GM19328 (cell line): ENCODE measurements at regions not wholly inside any gene's neighbourhood (a gene's known extent, or its start where the extent isn't known, plus 50 kb on each side); places are given as distances from the start of the nearest gene placed in this dataset.
"Not testable (repeated sequence)": the region's sequence is repeated elsewhere in the genome, so short reads cannot be mapped to it uniquely, and the experiment has no call there.

Source experiments
- ATAC-seq: cut with Tn5 transposase; IDR thresholded peaks from one replicate; pipeline ENCODE4 v1.9.1; 2021; ENCODE audit warnings: mild to moderate bottlenecking, moderate library complexity; ENCODE audit not compliant: unreplicated experiment

DNA sequence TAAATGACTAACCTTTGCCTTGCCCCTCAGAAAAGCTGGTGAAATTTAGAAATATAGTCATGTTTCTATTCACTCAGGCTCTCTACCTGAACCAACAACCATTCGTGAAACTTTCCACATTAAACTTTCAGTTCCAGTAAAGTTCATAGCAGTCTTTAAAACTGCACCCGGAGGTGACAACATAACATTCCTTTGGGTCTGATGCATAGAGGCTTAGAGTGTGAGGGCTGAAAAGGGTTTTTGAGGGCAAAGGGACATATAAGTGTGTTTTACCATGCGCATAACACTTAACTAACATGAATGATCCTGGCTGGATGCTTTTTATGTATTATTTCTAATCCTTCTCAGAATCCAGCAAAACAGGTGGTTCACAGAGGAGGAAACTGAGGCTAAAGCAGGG lies 471.7 kb upstream of the MCTP2 start:
- no peak for ATAC-seq

DNA sequence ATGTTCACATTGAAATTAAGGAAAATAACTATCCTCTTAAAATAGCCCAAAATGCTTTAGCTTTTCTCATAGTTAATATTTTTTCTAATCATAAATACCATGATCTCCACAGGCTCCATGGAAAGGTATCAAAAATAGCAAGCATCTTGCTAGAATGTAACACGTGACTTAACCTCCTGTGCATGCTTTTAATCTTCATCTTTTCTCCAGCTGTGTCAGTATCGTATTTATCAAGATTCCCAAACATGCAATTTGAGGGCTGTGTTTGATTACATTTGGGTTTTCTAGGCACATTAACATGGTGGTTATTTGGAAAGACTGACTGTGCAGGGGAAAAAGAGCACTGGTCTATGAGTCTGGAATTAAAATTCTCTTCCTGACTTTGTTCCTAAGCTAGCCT lies 472.5 kb upstream of the MCTP2 start:
- ATAC-seq: no peak

DNA sequence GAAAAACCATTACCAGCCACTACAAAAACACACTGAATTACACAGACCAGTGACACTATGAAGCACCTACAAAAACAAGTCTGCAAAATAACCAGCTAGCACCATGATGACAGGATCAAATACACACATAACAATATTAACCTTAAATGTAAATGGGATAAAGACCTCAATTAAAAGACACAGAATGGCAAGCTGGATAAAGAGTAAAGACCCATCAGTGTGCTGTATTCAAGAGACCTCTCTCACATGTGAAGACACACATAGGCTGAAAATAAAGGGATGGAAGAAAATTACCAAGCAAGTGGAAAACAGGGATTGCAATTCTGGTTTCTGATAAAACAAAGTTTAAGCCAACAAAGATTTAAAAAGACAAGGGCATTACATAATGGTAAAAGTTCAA lies 482.7 kb upstream of the MCTP2 start:
- no peak for ATAC-seq

DNA sequence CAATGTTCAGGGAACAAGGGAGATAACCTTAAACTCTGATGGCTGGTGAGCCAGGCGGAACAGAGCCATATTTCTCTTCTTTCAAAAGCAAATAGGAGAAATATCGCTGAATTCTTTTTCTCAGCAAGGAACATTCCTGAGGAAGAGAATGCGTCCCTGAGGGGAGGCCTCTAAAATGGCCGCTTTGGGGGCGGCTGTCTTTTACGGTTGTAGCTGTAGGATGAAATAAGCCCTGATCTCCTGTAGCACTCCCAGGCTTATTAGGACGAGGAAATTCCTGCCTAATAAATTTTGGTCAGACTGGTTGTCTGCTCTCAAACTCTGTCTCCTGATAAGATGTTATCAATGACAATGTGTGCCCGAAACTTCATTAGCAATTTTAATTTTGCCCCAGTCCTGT lies 496.4 kb upstream of the MCTP2 start:
- ATAC-seq: not testable (repeated sequence)

DNA sequence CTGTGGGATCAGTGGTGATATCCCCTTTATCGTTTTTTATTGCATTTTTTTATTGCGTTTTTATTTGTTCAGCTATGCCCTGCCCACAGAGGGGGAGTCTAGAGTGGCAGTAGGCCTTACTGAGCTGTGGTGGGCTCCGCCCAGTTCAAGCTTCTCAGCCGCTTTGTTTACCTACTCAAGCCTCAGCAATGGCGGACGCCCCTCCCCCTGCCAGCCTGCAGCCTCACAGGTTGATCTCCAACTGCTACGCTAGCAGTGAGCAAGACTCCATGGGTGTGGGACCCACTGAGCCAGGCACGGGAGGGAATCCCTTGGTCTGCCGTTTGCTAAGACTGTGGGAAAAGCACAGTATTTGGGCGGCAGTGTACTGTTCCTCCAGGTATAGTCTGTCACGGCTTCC lies 500.6 kb upstream of the MCTP2 start:
- no peak for ATAC-seq

DNA sequence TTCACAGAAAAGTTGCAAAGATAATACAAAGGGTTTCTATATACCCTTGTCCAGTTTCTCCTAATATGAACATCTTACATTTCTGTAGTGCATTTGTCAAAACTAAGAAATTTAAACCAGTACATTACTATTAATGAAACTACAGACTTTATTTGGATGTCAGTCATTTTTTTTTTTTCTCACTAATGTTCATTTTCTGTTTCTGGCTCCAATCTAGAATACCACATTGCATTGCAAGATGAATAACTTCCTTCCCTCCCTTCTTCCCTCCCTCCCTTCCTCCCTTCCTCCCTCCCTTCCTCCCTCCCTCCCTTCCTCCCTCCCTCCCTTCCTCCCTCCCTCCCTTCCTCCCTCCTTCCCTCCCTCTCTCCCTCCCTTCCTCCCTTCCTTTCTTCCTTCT lies 509.2 kb upstream of the MCTP2 start:
- ATAC-seq: no peak

DNA sequence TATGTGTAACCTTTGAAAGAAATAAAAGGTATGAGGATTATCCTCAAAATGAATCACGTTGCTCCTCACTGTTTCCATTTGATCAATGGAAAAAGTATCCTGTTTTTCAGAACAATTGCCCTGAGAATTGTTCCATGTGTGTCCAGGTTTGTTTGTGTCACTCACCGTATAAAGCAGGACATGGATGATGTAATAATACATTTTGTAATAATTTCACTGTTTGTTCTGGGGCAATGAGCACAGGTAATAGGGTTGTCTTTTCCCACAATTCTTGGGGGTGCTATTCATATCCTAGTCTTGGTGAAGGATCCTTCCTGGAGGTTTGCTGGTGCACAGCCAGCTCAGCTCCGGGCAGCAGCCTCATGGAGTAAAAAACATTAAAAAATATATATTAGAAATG lies 510.8 kb upstream of the MCTP2 start:
- no peak for ATAC-seq

DNA sequence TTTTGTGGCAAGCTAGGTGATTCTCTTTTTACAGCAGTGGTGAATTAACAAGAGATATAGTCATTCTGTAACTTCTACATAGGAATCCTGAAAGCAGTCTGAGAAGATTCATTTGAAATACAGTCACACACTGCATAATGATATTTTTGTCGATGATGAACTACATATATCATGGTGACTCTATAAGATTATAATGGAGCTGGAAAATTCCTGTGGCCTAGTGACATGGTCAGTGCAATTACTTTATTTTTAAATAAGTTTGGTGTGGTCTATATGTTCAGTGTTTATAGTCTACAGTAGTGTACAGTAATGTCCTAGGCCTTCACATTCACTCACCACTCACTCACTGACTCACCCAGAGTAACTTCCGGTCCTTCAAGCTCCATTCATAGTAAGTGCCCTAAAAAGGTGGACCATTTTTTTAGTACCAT lies 511.4 kb upstream of the MCTP2 start:
- no peak for ATAC-seq

DNA sequence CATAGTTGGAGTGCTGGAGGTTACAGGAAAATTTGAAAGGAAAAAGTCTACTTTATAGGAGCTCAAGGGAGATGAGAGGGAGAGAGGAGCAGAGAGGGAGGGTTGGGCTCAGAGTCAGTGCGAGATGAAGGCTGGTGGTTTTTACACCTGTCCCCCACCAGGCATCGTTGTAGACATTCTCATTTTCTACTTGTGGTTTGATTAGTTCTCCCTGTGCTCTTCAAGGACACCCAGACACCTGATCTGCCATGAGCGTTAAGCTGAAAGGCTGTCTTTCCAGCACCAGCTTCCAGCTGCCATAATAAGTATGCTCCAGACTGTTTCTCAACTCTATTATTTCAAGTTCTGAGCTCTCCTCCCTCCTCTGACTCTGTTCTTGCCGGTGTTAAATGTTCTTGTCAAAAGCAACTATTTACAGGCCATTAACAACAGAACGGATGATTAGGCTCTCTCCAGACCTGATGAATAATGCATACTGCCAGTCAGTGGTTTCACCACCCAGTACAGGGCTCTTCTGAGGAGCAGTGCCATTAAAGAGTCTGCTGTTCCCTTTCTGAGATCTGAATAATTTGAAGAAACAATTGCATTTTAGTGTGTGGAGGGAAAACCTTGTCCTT lies 514.6 kb upstream of the MCTP2 start:
- ATAC-seq: no peak

DNA sequence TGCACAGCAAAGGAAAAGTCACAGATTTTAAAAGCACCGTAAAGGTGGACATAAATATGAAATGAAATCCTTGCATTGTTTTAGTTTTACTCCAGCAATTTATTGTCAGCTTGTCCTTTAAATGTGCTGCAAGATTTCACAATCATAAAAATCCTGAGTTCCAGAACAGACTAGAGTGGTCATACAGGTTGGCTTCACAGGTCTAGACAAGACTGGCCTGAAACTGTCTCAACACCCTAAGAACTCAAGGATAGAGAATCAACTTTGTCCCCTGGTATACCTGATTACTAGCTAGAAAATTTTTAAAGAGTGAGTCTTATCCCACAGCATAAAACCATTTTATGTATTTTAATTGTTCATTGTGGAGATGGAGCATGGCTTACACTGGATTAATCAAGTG lies 521.7 kb upstream of the MCTP2 start:
- ATAC-seq: no peak

DNA sequence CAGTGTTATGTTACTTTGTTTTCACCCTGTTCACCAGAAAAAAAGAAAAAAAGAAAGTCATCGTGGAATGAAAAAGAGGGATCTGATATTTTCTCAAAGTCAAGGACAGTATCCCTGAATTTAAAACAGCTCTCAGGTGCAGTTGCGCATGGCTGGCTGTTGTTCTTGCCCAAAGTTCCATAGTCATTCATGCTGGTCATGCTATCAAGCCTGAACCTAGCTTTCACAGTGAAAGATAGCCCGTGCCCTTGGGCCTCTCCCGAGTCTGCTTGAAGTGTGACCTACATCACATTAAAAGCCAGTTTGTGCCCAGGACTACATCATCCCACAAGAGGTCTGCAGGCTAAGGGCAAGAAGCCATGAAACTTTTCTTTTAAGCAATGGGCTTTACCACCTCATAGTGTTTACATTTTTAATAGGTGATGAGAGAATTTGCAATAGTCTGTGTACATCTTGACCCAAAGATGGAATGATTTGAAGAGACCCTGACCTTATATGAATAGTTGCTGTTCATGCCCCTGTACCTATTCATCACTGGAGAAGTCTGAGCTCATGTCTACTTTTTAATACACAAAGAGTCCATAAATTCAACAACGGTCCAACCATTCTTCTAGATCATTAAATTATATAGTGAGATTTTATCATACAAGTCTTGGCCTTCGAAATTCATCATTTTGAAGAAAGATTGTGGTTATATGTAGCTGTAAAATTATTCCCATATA lies 522.5 kb upstream of the MCTP2 start:
- ATAC-seq: no peak

DNA sequence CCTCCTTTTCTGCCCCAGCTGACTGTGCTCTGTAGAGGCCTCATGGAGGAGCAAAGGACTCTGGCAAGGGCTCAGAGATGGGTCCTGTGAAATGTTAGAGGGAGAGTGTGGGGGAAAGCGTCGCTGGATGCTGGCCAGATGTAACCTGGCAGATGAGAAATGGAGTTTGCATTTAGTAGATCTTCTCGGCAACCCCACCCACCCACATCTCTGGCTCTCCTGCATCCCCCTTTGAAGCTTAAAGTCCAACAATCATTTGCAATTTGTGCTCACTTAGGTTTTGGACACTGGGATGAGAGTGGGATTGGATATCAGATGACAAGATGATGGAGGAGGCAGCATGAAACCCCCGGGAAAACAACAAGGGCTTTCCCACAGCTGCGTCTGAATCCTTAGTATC lies 523.6 kb upstream of the MCTP2 start:
- ATAC-seq: no peak

DNA sequence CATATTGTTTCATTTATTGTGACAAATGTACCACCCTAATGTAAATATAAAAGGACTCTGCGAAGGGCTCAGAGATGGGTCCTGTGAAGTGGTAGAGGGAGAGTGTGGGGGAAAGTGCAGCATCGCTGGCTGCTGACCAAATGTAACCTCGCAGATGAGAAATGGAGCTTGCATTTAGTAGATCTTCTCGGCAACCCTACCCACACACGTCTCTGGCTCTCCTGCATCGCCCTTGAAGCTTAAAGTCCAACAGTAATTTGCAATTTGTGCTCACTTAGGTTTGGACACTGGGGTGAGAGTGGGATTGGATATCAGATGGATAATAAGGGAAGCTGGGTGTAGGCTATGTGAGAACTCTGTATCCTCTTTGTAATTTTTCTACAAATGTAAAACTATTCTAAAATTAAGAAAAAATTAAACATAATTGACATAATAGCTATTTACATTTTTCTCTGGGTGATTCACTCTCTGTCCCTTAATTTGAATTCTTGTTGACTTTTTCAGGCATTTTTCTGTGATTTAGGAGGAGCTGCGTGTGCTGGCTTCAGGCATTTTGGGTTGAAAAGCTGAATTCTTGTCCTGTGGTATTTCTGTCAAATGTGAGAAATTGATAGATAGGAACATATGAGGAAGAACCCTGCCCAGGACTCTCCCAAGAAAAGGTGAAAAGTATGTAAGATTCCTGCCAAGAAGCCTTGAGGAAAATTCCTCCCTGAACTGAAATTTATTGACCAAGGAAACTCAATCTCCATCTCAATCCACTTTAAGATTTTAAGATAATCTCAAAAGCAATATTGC lies 524.7 kb upstream of the MCTP2 start:
- no peak for ATAC-seq

DNA sequence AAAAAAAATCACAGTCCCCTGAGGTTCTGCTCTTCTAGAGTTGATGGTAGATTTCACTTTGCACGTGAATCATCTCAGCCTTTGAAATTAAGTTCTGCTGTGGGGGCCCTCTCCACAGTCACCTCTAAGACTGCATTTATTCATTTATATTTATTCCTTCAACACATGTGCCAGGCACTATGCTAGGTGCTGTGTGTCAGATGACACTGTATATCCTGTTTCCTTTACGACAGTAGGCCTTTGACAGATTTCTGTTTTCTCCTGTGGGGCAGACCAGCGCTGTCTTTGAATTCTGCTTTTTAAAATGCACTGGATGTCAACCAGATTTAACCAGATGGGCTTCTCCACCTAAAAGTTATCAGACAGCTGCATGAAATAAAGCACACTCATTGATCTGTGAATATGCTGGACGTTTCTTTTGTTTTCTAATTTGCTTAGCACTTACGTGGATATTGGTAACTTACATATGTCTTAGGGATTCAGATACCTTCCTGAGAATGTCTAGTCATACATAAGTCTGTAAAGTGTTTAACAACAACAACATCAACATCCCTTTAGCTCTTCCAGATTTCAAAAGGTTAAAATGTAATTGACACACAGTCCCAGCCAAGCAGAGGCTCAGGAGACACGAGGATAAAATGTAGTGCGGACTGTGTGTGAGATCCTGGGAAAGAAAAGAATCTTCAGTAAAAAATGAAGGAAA lies 525.5 kb upstream of the MCTP2 start:
- no peak for ATAC-seq

DNA sequence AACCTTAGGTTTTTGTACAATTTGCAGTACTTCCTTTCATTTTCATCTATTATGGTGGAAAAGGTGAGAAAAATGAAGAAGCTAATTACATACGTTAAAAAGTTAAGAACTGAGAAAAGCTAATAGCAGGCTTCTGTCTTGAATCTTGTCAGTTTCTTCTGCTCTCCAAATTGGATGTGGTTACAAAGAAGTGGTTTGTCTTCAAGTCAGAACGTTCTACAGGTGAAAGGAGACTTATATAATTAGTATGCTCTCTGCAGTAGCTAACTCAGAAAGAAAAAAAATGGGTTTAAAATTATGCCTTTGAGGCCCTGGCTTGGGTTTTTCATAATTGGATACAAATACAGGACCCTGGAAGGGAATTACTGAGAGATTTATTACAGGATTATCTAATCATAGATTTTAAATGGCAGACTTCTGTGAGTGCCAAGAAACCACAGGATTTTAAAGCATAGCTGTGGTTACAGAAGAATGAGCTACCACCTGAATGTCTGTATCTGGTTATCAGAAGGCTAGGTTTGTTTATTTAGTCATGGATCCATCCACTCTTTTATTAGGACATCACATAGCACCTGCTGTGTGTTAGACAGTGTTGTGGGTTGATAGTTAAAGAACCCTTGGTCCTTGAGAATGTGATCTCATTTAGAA lies 528.1 kb upstream of the MCTP2 start:
- no peak for ATAC-seq

DNA sequence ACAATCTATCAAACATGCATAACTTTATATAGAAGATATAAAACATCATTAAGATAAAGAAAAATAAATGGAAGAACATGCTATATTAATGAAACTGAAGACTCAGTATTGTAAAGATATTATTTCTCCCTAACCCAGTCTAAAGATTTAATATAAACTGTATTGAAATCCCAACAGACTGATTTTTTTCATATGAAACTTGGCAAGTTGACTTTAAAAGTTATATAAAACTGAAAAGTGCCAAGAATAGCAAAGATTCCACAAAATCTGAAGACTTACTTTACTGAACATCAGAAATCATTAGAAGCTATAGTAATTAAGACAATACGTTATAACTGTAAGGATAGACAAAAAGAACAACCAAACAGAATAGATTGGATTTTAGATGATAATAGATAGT lies 531.3 kb upstream of the MCTP2 start:
- ATAC-seq: no peak

DNA sequence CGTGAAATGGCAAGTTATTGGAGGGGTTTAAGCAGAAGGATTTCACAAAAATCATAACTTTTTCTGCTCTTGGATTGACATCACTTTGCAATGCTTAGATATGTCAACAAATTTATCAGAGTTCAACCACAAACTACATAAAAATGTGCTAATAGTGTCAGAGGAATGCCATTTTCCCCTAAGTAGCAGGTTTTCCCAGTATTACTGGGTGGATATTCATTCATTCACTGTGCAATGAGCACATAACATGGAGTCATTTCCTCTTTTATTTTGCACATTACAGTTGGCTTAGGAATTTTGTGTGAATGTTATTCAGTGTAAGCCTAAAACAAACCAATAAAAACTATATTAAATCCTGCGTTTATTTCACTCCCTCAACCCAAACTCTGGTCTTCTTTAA lies 537.3 kb upstream of the MCTP2 start:
- ATAC-seq: no peak

DNA sequence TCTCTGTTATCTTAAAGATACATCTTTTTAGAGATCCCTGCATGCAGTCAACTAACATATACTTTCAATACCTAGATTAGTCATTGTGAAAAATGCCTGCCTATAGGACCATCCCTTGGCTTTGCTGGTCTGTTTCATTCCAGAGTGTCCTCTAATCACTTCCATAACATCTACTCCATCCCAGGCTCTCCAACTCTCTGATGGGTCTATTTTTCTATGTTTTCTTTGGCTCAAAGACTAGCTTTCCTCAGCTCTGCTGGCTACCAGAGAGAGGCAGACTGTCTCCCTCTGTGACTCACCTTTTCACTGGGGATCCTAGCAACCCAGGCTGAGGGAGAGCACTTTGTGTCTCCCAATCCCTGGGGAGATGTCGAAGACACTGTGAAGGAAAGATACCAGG lies 547.7 kb upstream of the MCTP2 start:
- no peak for ATAC-seq

DNA sequence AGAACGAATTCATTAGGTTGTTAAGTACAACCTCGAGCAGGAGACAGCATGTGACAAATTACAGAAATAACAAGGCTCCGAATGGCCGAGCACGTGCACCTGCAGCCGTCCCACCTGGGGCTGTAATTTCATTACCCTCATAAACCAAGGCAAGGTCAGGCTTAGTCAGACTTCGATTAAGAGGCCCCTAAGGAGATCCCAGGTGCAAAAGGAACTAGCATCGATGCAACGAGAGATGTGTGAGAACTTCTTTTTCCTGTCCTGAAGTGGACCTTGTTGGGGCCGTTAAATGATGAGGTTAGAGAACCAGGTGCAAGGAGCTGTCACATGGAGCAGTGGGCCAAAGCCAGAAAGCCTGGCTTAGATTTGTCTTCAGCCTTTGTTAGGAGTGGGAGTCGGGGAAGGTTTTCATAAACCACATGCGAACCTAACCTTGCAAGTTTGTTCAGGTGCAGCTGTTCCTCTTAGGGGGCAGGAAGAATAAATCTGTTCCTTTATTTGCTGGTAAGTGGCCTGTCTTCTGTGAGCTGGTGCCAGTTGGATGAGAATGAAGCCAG lies 559.9 kb upstream of the MCTP2 start:
- ATAC-seq: no peak

DNA sequence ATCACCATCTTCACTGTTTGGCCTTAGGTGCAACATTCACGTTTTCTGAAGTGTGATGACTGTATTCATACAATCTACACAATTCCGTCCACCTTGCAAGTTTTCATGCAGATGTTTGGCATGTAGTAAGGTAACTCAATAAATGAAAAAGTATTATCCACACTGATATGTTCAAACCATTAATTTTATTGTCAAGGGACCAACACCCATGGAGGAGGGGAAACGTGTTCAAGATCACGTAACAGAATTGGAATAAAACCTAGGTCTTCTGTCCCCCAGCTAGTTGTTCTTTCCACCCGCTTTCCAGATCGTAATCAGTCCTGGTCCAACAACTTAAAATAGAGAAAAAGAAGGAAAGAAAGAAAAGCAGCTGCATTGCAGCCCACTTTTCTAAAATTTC lies 560.4 kb upstream of the MCTP2 start:
- no peak for ATAC-seq
